HuH-7.5 (cell line): ENCODE measurements at regions not wholly inside any gene's neighbourhood (a gene's known extent, or its start where the extent isn't known, plus 50 kb on each side); places are given as distances from the start of the nearest gene placed in this dataset.
"Not testable (repeated sequence)": the region's sequence is repeated elsewhere in the genome, so short reads cannot be mapped to it uniquely, and the experiment has no call there.

Experiments
- DNase-seq: peaks from one replicate; pipeline ENCODE4 v3.0.0; 2011; ENCODE audit warnings: low spot score

- no peak for DNase-seq
Measured at GRCh38 chr6:15827496-15828255, 164.8 kb upstream of the DTNBP1 start.

- DNase-seq = no peak
Measured at GRCh38 chr6:15826814-15827318, 164.0 kb upstream of the DTNBP1 start.

GRCh38 chr6:15825332-15825930, 162.6 kb upstream of the DTNBP1 start:
- no peak for DNase-seq

GRCh38 chr6:15824811-15825210, 162.0 kb upstream of the DTNBP1 start:
- DNase-seq = no peak

GRCh38 chr6:15823838-15824414, 161.1 kb upstream of the DTNBP1 start:
- no peak for DNase-seq

- DNase-seq = no peak
Measured at GRCh38 chr6:15822835-15823234, 160.0 kb upstream of the DTNBP1 start.

GRCh38 chr6:15819841-15820240, 157.0 kb upstream of the DTNBP1 start:
- no peak for DNase-seq

GRCh38 chr6:15819226-15819625, 156.4 kb upstream of the DTNBP1 start:
- no peak for DNase-seq

GRCh38 chr6:15818491-15818890, 155.7 kb upstream of the DTNBP1 start:
- DNase-seq = no peak

- DNase-seq = no peak
Measured at GRCh38 chr6:15818044-15818443, 155.2 kb upstream of the DTNBP1 start.

GRCh38 chr6:15817100-15817499, 154.3 kb upstream of the DTNBP1 start:
- DNase-seq = no peak

- no peak for DNase-seq
Measured at GRCh38 chr6:15816661-15817060, 153.8 kb upstream of the DTNBP1 start.

- not testable (repeated sequence) for DNase-seq
Measured at GRCh38 chr6:15813698-15814097, 150.9 kb upstream of the DTNBP1 start.

- no peak for DNase-seq
Measured at GRCh38 chr6:15811107-15811506, 148.3 kb upstream of the DTNBP1 start.

- no peak for DNase-seq
Measured at GRCh38 chr6:15810618-15811017, 147.8 kb upstream of the DTNBP1 start.

- DNase-seq = no peak
Measured at GRCh38 chr6:15809367-15809766, 146.5 kb upstream of the DTNBP1 start.

GRCh38 chr6:15804164-15805154, 141.6 kb upstream of the DTNBP1 start:
- no peak for DNase-seq

- DNase-seq = no peak
Measured at GRCh38 chr6:15802466-15802865, 139.6 kb upstream of the DTNBP1 start.

GRCh38 chr6:15801912-15802311, 139.1 kb upstream of the DTNBP1 start:
- DNase-seq = no peak

GRCh38 chr6:15800841-15801617, 138.2 kb upstream of the DTNBP1 start:
- no peak for DNase-seq

- no peak for DNase-seq
Measured at GRCh38 chr6:15798533-15799255, 135.9 kb upstream of the DTNBP1 start.
